ENCODE measurements at regions not wholly inside any gene's neighbourhood (a gene's known extent, or its start where the extent isn't known, plus 50 kb on each side); places are given as distances from the start of the nearest gene placed in this dataset.
"Not testable (repeated sequence)": the region's sequence is repeated elsewhere in the genome, so short reads cannot be mapped to it uniquely, and the experiment has no call there.

DNA sequence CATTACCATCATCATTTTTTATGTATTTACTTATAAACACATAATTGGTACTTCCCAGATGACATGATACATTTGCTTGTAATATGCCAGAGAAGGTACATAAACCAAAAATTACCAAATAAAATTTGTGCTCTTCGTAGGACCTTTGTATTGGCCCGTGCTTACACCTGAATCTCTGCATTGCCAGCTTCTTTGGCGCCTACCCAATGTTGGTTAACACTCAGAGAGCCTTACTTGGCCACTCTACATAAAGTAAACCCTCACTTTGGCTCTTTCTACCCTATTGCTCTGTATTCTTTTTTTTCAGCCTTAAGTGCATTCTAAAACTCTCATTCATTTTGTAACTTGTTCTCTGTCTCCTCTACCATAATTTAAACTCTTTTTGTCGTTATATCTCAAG is 148.1 kb upstream of the ZNF608 start:
- no peak for DNase-seq (ENCODE audit: low read depth in 2 of 2)

DNA sequence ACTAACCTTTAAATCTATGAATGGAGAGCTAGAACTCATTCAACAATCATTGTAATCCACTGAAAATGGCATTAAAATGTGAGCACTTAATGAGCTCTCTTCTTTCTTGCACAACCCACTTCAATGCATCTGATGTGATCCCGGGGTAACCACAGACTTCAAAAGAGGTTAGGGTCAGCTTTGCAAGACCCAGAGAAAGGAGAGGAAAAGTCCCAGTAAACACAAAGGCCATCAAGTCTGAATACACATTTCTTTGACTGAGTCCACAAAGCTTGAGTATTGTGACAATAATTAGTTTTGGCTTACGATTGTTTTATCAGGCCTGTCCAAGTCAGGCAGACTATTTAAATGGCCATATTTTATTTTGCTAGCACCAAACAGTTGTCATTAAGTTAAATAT is 148.8 kb upstream of the ZNF608 start:
- no peak for DNase-seq (ENCODE audit: low read depth in 2 of 2)

DNA sequence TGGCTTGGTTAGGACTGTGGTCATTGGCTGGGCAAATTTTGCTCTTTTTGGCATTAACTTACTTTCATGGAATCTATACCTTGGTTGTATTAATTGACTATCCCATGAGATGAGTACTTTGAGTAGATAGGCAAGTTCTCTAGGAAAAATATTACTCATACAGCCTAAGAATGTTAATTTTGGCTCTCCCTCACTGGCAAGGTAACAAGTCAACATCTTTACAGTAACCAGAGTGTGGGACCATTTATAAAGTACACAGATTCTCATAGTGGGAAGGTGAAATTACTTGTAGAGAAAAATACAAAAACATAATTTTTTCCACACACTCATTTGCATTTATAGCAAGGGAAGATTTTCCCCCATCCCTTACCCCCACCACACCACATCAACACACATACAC is 154.6 kb upstream of the ZNF608 start:
- DNase-seq (ENCODE audit: low read depth in 2 of 2): no peak

DNA sequence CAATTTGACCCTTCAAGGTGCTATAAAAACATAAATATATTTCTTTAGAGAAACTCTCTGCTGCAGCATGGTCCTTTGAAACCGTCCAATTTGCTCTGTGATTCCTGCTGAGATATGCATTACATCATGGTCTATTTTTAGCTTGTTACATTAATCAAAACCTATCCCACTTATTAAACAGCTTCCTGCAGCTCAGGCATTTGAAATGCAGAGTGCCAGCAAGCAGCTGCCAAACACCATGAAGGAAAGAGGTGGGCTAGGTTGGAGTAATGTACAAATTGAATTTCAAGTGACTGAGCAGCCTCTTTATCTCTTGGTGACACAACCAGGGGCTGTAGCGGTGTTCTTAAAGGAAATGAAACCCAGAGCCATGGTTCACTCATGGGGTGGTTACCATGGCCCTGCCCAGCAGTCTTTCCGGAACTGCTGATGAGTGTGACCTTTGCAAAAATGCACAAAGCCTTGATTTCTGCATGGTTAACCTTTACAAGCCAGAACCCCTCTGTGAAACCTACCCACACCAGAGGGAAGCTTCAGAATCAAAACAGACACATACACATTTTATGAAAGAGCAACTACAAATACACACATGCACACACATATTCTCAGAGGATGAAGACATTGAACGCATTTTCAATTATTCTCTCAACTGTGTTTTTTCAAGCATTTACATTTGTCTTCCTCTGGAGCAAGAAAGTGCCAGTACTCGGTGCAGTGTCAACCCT is 155.8 kb upstream of the ZNF608 start:
- peak in 1 of 2 donors; percentile 42 for DNase-seq (ENCODE audit: low read depth in 2 of 2)

DNA sequence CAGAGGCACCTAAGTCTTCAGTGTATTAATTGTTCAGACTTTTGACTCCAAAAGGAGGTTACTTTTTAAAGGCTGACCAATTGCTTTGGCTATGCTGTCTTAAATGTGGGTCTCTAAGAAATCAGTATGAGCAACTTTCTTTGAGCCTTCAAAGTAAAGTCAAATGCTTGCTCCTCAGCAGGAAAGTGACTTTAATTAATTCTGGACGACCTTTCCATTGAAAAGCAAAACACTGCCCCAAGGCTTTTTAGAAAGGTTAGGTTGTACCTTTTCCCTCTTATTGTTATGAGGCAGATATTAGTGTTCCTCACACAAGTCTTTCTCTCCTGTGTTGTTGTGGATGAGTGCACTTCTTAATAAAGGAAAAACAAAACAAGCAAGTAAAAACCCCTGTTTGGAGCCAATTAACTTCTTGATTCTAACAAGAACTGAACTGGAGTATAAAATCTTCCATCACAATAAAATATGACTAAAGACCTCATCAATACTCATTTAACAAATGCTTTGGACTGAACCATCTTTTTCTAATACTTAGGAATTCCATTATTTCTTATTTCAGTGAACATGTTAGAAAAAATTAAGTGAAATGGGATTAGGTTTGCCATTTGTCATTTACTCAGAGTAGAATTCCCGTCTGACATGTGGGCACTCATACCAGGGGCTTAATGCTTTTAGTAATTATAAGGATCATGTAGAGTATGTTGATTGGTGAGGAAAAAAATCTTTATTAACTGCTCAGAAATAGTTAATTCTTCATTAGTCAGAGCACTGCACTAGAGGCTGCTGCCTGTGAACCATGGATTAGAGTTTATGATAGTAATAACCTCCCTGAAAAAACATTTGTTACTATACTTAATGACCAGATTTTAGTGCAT is 159.1 kb upstream of the ZNF608 start:
- no peak for DNase-seq (ENCODE audit: low read depth in 2 of 2)

DNA sequence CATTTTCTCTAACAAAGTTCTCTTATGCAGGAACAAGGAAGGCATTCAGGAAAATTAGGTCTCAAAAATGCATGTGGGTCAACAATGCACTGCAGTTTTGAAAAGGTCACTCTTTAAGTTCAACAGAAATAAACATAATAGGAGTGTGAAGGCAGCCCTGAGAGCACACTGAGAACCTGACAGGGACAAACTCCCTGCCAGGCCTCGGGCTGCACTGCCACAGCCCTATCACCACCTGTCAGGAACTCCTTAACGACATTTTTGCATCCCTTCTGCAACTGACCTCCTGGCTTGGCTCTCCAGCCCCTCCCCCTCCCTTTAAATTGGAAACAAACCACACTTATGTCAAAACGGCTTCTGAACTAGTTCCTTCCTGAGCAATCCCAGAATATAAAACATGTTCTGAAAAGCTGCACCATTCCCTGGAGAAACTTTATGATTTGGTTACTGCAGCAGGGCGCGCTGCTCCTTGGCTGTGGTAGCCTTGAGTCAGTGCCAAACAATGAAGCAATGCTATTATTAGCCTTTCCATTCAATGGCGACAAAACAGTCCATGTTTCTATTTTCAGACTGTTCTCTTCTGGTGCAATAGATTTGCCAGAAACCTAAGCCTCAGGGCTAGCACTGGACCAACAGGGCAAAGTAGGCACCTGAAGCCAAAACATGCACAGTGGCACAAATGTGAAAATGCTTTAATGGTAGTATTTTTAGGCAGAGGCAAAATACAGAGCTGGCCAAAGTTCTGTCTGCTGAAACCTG is 160.1 kb upstream of the ZNF608 start:
- peak; percentile 60 to 77 for DNase-seq (ENCODE audit: low read depth in 2 of 2)

DNA sequence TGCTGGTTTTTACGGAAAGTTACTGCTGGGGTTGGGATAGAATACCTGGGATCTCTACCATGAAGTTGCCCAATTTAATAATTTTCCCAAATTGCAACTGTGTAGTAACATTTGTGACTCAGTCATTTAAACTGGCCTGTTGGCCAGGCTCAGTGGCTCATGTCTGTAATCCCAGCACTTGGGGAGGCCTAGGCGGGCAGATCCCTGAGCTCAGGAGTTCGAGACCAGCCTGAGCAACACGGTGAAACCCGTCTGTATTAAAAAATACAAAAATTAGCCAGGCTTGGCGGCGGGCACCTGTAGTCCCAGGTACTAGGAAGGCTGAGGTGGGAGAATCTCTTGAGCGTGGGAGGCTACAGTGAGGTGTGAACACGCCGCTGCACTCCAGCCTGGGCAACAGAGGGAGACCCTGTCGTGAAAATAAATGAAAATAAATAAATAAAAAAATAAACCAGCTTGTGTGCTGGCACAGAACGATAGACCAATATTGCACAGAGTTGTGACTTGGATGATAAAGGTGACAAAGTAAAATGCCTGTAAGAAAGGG is 160.7 kb upstream of the ZNF608 start:
- no peak for DNase-seq (ENCODE audit: low read depth in 2 of 2)

DNA sequence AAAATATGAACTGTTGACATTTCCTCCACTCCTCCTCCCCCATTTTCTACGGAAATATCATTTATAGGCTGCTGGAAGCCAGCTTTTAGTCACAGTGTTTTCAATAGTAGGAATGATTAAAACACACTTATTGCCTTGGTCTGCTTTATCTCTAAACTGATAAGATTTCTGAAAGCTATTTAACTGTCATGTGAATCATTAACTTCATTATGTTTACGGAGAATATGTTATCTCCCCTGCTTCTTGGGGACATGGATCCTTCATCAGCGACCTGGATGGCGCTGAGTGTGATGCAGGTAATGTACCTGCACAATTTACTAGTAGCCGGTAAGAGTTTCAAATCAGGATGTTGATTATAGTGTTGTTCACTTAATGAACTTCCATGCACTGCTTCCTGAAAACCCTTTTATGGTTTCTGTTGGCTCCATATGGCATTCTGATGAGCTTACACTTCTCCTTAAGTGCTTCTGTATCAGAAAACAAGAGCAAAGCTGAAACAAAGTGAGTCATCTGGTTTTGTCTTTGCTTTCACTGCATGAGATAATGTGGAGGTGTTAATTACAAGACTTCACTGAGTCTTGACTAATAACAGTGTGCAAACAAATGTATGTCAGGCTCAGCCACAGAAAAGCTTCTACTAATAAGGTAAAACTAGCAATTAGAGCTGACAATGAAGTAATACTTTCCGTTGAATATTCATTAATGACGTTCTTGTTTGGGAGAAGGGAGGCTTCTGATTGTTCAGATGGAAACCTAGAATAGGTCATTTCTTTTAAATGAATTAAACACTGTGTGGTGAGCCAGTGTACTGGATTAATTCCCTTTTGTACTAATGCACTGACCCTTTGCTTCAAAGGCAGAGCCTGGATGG is 162.4 kb upstream of the ZNF608 start:
- DNase-seq (ENCODE audit: low read depth in 2 of 2): peak in 1 of 2 donors; percentile 20

DNA sequence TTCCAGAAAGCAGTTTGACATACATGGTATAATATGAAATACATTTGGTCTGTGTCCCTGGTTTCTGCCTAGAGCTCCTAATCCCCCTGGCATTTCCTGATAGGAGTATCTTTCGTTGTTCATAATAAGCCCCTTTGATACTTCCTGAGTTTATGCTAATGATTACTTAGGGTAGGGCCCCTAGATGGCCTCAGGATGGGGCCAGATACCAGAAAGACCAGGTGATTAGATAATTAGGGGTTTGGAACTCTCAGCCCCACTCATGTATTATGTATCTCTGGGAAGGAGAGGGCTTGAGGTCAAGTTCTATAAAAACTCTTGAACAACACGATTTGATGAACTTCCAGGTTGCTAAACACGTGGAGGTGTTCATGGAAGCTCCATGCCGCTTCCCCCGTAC is 163.3 kb upstream of the ZNF608 start:
- DNase-seq (ENCODE audit: low read depth in 2 of 2): no peak

DNA sequence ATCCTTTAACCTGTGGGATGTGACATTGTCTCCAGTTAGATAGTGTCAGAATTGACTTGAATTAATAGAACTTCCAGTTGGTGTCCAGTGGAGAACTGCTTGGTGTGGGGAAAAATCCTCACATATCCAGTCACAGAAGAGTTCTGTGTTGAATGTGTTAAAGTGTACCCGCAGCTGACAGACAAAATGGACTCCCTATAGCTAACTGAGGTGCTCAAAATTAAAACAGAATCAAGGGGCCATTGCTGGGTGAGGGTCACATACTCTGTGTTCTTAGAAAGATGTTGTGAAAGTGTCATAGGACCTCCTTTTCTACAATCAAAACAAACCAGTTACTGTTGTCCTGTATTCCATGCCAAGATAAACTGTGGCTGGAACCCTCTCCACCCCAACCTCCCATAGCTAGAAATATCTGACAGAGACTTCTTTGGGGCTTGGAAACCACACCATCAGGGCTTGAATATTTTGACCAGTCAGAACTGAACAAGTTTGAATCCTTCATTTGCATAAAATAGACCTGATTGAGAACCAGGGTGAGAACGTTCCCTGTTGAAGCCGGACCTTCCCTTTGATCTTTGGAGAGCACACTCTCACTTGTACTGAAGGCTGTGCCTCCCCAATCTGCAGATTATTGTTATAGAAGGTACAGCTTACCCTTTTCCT is 164.0 kb upstream of the ZNF608 start:
- peak in 1 of 2 donors; percentile 36 for DNase-seq (ENCODE audit: low read depth in 2 of 2)

DNA sequence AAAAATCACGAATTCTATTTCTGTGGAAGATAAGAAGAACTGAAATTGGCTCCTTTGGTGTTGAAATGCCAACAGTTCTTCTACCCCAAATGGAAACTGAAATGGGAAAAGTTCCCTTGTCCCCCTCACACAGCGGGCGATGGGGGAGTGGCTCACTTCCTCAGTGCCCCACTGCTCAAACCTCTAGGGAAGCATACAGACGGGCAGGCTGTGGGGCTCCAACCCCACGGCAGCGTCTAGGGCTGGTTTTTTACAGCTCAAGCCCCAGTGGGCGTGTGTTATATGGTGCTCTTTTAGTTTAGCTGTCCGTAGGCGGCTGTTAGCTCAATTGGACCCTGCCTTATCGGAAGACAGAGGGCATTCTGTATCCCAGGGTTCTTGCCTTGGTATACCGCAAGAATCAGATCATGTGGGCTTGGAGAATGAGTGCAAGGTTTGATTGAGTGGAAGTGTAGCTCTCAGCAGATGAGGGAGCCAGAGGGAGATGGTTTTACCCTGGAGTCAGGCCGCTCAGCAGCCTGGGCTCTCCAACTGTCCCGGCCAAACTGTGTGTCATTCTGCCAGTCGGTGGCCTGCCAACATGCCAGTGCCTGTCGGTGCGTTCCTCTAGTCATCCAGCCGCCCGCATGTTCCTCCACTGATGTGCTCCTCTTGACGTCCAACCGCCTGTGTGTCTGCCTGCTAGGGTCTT is 166.3 kb upstream of the ZNF608 start:
- no peak for DNase-seq (ENCODE audit: low read depth in 2 of 2)

DNA sequence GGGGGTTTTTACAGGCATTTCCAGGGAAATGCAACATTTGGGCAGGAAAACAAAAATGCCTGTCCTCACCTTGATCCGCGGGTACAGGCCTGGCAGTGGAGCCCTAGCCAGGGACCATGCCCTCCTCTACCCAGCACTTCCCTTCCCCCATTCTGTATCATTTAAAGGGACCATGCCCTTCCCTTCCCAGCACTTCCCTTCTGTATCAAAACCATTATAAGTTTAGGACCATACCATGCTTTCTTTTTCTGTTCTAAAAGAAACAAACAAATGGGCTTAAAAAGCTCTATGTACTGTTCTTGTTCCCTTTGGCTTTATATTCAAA is 166.9 kb upstream of the ZNF608 start:
- no peak for DNase-seq (ENCODE audit: low read depth in 2 of 2)

DNA sequence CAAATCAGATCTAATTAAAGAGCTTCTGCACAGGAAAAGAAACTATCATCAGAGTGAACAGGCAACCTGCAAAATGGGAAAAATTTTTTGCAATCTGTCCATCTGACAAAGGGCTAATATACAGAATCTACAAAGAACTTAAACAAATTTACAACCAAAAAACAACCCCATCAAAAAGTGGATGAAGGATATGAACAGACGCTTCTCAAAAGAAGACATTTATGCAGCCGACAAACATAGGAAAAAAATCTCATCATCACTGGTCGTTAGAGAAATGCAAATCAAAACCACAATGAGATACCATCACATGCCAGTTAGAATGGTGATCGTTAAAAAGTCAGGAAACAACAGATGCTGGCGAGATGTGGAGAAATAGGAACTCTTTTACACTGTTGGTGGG is 169.9 kb upstream of the ZNF608 start:
- DNase-seq (ENCODE audit: low read depth in 2 of 2): not testable (repeated sequence)

DNA sequence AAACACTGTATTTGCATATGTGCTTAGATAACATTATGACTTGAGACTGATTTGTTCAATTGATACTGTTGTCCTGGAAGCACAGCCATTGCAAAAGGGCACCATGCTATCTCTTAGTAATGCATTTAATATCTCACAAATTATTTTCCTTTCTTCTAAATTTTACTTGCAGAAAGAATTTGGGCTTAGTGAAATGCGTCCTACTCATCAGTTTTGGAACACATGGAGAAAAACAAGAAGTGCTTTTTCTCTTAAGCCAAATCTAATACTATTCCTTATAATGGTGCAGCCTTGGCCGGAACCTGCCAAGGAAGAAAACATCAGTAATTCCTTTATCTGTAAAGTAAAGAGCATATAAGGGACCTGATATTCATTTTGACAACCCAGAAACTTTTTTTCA is 172.2 kb upstream of the ZNF608 start:
- DNase-seq (ENCODE audit: low read depth in 2 of 2): no peak

DNA sequence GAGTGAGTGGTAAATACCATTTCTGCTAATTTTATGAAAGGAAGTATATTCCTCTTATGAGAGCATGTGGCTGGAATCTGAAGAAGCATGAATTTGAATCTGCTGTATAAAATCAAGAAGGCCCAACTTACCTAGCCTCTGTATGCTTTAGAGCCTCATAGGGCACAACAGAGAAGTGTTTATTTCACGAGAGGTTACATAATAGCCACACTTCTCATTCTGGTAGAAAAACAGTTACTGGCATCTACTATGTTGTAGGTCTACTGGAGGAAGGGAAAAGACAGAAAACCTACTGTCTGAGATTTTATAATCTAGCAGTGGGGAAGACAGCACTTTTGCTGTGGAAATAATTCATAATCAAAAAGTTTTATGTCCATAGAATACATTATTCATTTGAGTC is 172.6 kb upstream of the ZNF608 start:
- DNase-seq (ENCODE audit: low read depth in 2 of 2): no peak

DNA sequence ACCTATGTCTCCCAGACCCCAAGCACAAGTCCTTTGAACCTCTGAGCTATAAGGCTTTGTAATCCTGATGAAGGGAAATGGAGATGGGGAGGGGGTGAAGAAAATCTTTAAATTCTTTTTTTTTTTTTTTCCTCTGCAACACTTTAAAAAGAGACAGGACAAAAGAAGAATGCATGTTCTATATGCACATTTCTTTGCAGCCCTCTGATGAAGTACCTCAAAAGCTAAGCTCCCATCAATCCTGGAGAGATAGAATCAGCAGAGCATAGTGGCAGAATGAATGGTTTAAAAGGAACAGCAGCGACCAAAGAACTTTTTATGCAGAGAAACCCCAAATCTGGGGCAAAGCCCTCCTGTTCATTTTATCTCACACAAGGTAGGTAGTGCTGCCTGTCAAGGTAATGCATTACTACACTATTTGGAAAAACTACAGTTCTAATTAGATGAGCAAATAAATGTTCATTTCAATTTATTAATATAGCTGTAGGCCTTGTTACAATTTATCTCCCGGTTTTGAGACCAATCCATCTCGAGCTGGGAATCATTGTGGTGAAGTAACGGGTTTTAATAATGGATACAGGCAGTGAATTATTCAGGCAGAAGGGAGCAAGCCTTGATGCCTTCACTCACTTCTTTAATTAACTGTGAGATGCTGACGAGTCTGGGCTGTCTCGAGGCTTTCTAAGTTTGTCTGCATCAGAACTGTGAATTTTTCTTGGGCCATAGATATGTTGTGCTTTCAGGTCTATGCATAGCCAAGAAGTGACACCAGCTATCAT is 173.5 kb upstream of the ZNF608 start:
- no peak for DNase-seq (ENCODE audit: low read depth in 2 of 2)

DNA sequence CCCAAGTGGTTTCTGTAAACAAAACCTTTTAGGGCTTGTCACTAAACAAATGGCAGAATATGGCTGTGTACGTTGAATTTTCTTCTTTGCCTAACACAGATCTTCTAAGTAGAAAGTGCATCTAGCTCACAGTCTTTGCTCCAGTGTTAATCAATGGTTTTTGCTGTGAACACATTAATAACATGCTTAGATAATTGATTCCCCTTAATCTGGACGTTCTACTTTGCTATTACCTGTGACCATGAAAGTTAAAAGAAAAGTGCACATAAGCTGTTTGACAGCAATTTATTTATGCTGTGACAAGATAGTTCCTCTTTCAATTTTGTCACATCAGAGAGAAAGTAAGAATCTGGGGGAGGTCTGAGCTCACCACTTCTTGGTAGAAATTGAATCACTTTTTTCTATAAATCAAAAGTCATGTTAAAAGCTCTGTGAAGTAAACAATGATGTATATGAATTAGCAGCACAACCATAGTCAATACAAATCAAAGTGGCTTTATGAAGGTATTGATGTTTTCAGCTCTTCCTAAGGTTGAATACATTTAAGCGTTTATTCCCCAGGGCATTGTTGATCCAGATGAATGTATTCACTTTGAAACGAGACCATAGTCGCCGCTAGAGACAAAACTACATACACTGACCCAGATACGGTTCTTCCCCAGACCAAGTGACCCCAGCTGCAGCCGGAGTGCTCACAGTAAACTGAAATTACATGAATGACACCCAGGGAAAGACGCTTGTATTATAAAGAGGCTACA is 174.6 kb upstream of the ZNF608 start:
- DNase-seq (ENCODE audit: low read depth in 2 of 2): no peak

DNA sequence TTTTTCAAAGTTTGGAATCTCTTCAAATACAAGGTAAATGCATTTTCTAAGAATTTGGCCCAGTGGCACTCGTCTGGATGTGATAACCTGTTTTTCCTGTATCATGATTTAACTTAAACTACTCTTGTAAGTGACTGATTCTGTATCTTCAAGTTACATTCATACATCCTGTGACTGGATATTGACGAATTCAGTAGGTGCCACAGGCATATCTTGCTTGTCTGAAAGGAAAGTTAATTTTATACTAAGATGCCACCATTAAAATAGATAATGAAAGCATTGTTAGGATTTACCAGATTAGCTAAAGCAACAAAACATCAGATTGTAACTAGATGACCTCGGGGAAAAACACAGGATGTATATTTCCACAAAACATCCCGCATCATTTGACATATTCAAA is 175.3 kb upstream of the ZNF608 start:
- DNase-seq (ENCODE audit: low read depth in 2 of 2): no peak
